Caco-2 (cell line): ENCODE measurements at regions not wholly inside any gene's neighbourhood (a gene's known extent, or its start where the extent isn't known, plus 50 kb on each side); places are given as distances from the start of the nearest gene placed in this dataset.

Experiments
- BruUV-seq: library from RNA; stranded (reverse); fragments of 400-500 nt; replicated peaks from 2 replicates; lab custom pipeline; 2021; lab: Mats Ljungman, UMichigan
- CTCF ChIA-PET: fragments of 300-600 bp; sonication (Branson Sonifier 250); formaldehyde crosslinking; loops from one replicate; lab custom pipeline; 2022; ENCODE audit warnings: antibody characterized with exemption; lab: Charles Lee
- POLR2A ChIA-PET: fragments of 300-600 bp; sonication (Branson Sonifier 250); formaldehyde crosslinking; loops from one replicate; lab custom pipeline; 2022; ENCODE audit warnings: antibody characterized with exemption; lab: Charles Lee
- DNase-seq, 2 experiments: peaks; one replicate each; pipeline versions ENCODE4 v3.0.0 to v3.0.0-alpha.2; 2020 to 2022
- H3K27me3 ChIP-seq: replicated peaks from 2 replicates; pipeline ENCODE4 v1.6.0; 2011; ENCODE audit warnings: low read length; ENCODE audit not compliant: control insufficient read depth, insufficient read depth
- H3K36me3 ChIP-seq: 2 replicates; pipeline ENCODE4 v1.5.1; 2011; ENCODE audit warnings: low read length; ENCODE audit not compliant: control insufficient read depth, insufficient read depth
- H3K4me1 ChIP-seq: fragments of 250-450 bp; sonication (Bioruptor Pico); 2 replicates; pipeline ENCODE4 v1.5.1; 2020; ENCODE audit warnings: mild to moderate bottlenecking
- H3K4me3 ChIP-seq: 2 replicates; pipeline ENCODE4 v1.5.1; 2011; ENCODE audit warnings: low read depth, mild to moderate bottlenecking, control low read depth, low read length
- H3K9me3 ChIP-seq: fragments of 250-450 bp; sonication (Bioruptor Pico); 2 replicates; pipeline ENCODE4 v1.5.1; 2020; ENCODE audit warnings: mild to moderate bottlenecking, moderate library complexity
- H3K27ac Mint-ChIP-seq: one replicate; pipeline ENCODE4 v1.8.0; 2022; ENCODE audit warnings: mixed read lengths; ENCODE audit not compliant: unreplicated experiment
- H3K27me3 Mint-ChIP-seq: one replicate; pipeline ENCODE4 v1.8.0; 2022; ENCODE audit warnings: mixed read lengths; ENCODE audit not compliant: insufficient read depth, unreplicated experiment
- H3K36me3 Mint-ChIP-seq: one replicate; pipeline ENCODE4 v1.8.0; 2022; ENCODE audit warnings: mild to moderate bottlenecking, mixed read lengths; ENCODE audit not compliant: insufficient read depth, unreplicated experiment
- H3K4me1 Mint-ChIP-seq: one replicate; pipeline ENCODE4 v1.8.0; 2022; ENCODE audit warnings: low read depth, mixed read lengths; ENCODE audit not compliant: unreplicated experiment
- H3K4me3 Mint-ChIP-seq: one replicate; pipeline ENCODE4 v1.8.0; 2022; ENCODE audit warnings: mild to moderate bottlenecking, moderate library complexity, mixed read lengths; ENCODE audit not compliant: unreplicated experiment
- H3K9me3 Mint-ChIP-seq: one replicate; pipeline ENCODE4 v1.8.0; 2022; ENCODE audit warnings: mixed read lengths; ENCODE audit not compliant: unreplicated experiment
- CTCF ChIP-seq, 2 experiments: fragments of 200-600 bp in 1 of 2; IDR thresholded peaks; 1 replicate in 1 of 2; 2 replicates in 1 of 2; pipeline versions ENCODE4 v1.5.1 to v1.8.0; 2011 to 2022; ENCODE audit warnings: antibody characterized with exemption in 1 of 2, control low read depth in 1 of 2, inconsistent platforms in 1 of 2, low read depth in 1 of 2, low read length in 1 of 2, mild to moderate bottlenecking in 1 of 2, moderate library complexity in 1 of 2; ENCODE audit not compliant: insufficient read depth in 1 of 2, severe bottlenecking in 1 of 2, unreplicated experiment in 1 of 2
- intact Hi-C: fragments of 100-400 bp; cut with micrococcal nuclease; formaldehyde crosslinking; loops from one replicate; pipeline ENCODE4 v1.10.0; 2022; ENCODE audit not compliant: unreplicated experiment

- ChIA-PET POLR2A (no interaction called here), CTCF (interaction anchor here (1.0 kb wide), 1 partner anchor 12 kb away, joined by 3 read pairs; no protein-coding TSS in a partner anchor)
- intact Hi-C loops = no loop called here
- no TSS peak for BruUV-seq
- no peaks in the 10 kb centered on the region for H3K36me3 ChIP-seq
- Mint-ChIP-seq H3K27me3 (peaks cover 7% of the 10 kb centered on the region), H3K9me3 (no peaks in the 10 kb centered on the region), H3K36me3 (no peaks in the 10 kb centered on the region), H3K4me1 (no peaks in the 10 kb centered on the region), H3K4me3 (no peak overlapping the region), H3K27ac (no peak overlapping the region)
- no peak overlapping the region for H3K4me3 ChIP-seq
- no peak for TF ChIP-seq CTCF (IDR thresholded peaks at IDR 0.05; ENCODE audit: insufficient read depth in 1 of 2, low read depth in 1 of 2, low read length in 1 of 2, severe bottlenecking in 1 of 2, unreplicated experiment in 1 of 2)
- H3K27me3 ChIP-seq = no peaks in the 10 kb centered on the region
- DNase-seq = peak in 1 of 2 experiments; percentile 14
- H3K9me3 ChIP-seq = no peaks in the 10 kb centered on the region
- H3K4me1 ChIP-seq = no peaks in the 10 kb centered on the region
Measured at GRCh38 chr6:18978337-18979128, 591.4 kb downstream of the RNF144B start.

GRCh38 chr6:18985061-18985460 lies 597.9 kb downstream of the RNF144B start:
- H3K9me3 ChIP-seq = no peaks in the 10 kb centered on the region
- DNase-seq = no peak
- Mint-ChIP-seq H3K36me3 (no peaks in the 10 kb centered on the region), H3K27ac (no peak overlapping the region), H3K4me1 (no peaks in the 10 kb centered on the region), H3K9me3 (no peaks in the 10 kb centered on the region), H3K27me3 (peaks cover 2% of the 10 kb centered on the region), H3K4me3 (no peak overlapping the region)
- H3K4me3 ChIP-seq = no peak overlapping the region
- H3K4me1 ChIP-seq = no peaks in the 10 kb centered on the region
- CTCF ChIA-PET = no interaction called here
- no peak for TF ChIP-seq CTCF (IDR thresholded peaks at IDR 0.05; ENCODE audit: insufficient read depth in 1 of 2, low read depth in 1 of 2, low read length in 1 of 2, severe bottlenecking in 1 of 2, unreplicated experiment in 1 of 2)
- no peaks in the 10 kb centered on the region for H3K36me3 ChIP-seq
- intact Hi-C loops = no loop called here
- POLR2A ChIA-PET = no interaction called here
- no peaks in the 10 kb centered on the region for H3K27me3 ChIP-seq
- BruUV-seq = no TSS peak

GRCh38 chr6:18985996-18986395 lies 598.8 kb downstream of the RNF144B start:
- no peaks in the 10 kb centered on the region for H3K27me3 ChIP-seq
- CTCF ChIA-PET = no interaction called here
- no peaks in the 10 kb centered on the region for H3K4me1 ChIP-seq
- peaks cover 4% of the 10 kb centered on the region for H3K27me3 Mint-ChIP-seq
- H3K4me3 Mint-ChIP-seq = no peak overlapping the region
- no peaks in the 10 kb centered on the region for H3K4me1 Mint-ChIP-seq
- no peak for TF ChIP-seq CTCF (IDR thresholded peaks at IDR 0.05; ENCODE audit: insufficient read depth in 1 of 2, low read depth in 1 of 2, low read length in 1 of 2, severe bottlenecking in 1 of 2, unreplicated experiment in 1 of 2)
- H3K36me3 ChIP-seq = no peaks in the 10 kb centered on the region
- H3K36me3 Mint-ChIP-seq = no peaks in the 10 kb centered on the region
- POLR2A ChIA-PET = no interaction called here
- no peak for DNase-seq
- H3K27ac Mint-ChIP-seq = no peak overlapping the region
- H3K9me3 Mint-ChIP-seq = no peaks in the 10 kb centered on the region
- intact Hi-C loops = no loop called here
- no peak overlapping the region for H3K4me3 ChIP-seq
- no TSS peak for BruUV-seq
- H3K9me3 ChIP-seq = no peaks in the 10 kb centered on the region
